WTC11 (cell line): ENCODE measurements at regions not wholly inside any gene's neighbourhood (a gene's known extent, or its start where the extent isn't known, plus 50 kb on each side); places are given as distances from the start of the nearest gene placed in this dataset.

ENCODE experiments used
- ATAC-seq: fragments of 200-7000 bp; cut with Tn5 transposase; 2 replicates; pipeline ENCODE4 v1.10.0; 2021; ENCODE audit warnings: mild to moderate bottlenecking, moderate library complexity
- CTCF ChIA-PET: fragments of 300-600 bp; sonication (Branson Sonifier 250); formaldehyde crosslinking; loops from one replicate; lab custom pipeline; 2021; ENCODE audit warnings: antibody characterized with exemption; lab: Charles Lee
- POLR2A ChIA-PET: fragments of 350-600 bp; sonication (Branson Sonifier 250); formaldehyde crosslinking; loops from one replicate; lab custom pipeline; 2021; ENCODE audit warnings: antibody characterized with exemption; lab: Charles Lee
- DNase-seq: peaks from one replicate; pipeline ENCODE4 v3.0.0; 2021; ENCODE audit warnings: low spot score
- H3K27ac Mint-ChIP-seq: 2 replicates; pipeline ENCODE4 v1.8.0; 2021; ENCODE audit warnings: mixed read lengths
- H3K27me3 Mint-ChIP-seq: 2 replicates; pipeline ENCODE4 v1.8.0; 2021; ENCODE audit warnings: low read depth, mild to moderate bottlenecking, moderate library complexity, mixed read lengths
- H3K36me3 Mint-ChIP-seq: 2 replicates; pipeline ENCODE4 v1.8.0; 2021; ENCODE audit warnings: mixed read lengths
- H3K4me1 Mint-ChIP-seq: 2 replicates; pipeline ENCODE4 v1.8.0; 2022; ENCODE audit warnings: mixed read lengths
- H3K4me3 Mint-ChIP-seq: 2 replicates; pipeline ENCODE4 v1.8.0; 2021; ENCODE audit warnings: mild to moderate bottlenecking, moderate library complexity, mixed read lengths
- H3K9me3 Mint-ChIP-seq: 2 replicates; pipeline ENCODE4 v1.8.0; 2021; ENCODE audit warnings: mixed read lengths
- CBFB ChIP-seq: sonication (generic); formaldehyde crosslinking; IDR thresholded peaks from 2 replicates; pipeline ENCODE4 v1.8.1; 2022; ENCODE audit warnings: mild to moderate bottlenecking, low read depth, missing genetic modification reagents
- FOXK1 ChIP-seq: sonication (generic); formaldehyde crosslinking; IDR thresholded peaks from 2 replicates; pipeline ENCODE4 v1.8.0; 2022; ENCODE audit warnings: mild to moderate bottlenecking, moderate library complexity, missing genetic modification reagents
- FOXP1 ChIP-seq: sonication (generic); formaldehyde crosslinking; IDR thresholded peaks from 2 replicates; pipeline ENCODE4 v1.8.0; 2022; ENCODE audit warnings: missing genetic modification reagents, mild to moderate bottlenecking, moderate library complexity, borderline replicate concordance
- GRHL2 ChIP-seq: fragments of 250-450 bp; sonication (Bioruptor Pico); IDR thresholded peaks from 2 replicates; pipeline ENCODE4 v1.8.0; 2022; ENCODE audit warnings: mild to moderate bottlenecking, moderate library complexity; ENCODE audit not compliant: insufficient replicate concordance, severe bottlenecking
- HMGA2 ChIP-seq: fragments of 250-450 bp; sonication (Bioruptor Pico); IDR thresholded peaks from 2 replicates; pipeline ENCODE4 v1.4.0; 2021; ENCODE audit warnings: mild to moderate bottlenecking, moderate library complexity
- IRF2 ChIP-seq: sonication (generic); formaldehyde crosslinking; IDR thresholded peaks from 2 replicates; pipeline ENCODE4 v1.8.0; 2022; ENCODE audit warnings: low read depth, missing genetic modification reagents, borderline replicate concordance
- MXD4 ChIP-seq: fragments of 250-450 bp; sonication (Bioruptor Pico); IDR thresholded peaks from 2 replicates; pipeline ENCODE4 v1.8.0; 2021; ENCODE audit warnings: mild to moderate bottlenecking, moderate library complexity, borderline replicate concordance
- NFE2L1 ChIP-seq: sonication (generic); formaldehyde crosslinking; IDR thresholded peaks from 2 replicates; pipeline ENCODE4 v1.8.1; 2023; ENCODE audit warnings: missing genetic modification reagents
- PRRX2 ChIP-seq: fragments of 250-450 bp; sonication (Bioruptor Pico); IDR thresholded peaks from 2 replicates; pipeline ENCODE4 v1.8.0; 2021; ENCODE audit warnings: mild to moderate bottlenecking
- SMAD4 ChIP-seq: sonication (generic); formaldehyde crosslinking; IDR thresholded peaks from 2 replicates; pipeline ENCODE4 v1.8.0; 2022; ENCODE audit warnings: mild to moderate bottlenecking, missing genetic modification reagents
- SP1 ChIP-seq: sonication (generic); formaldehyde crosslinking; conservative IDR thresholded peaks from 2 replicates; pipeline ENCODE4 v1.8.1; 2022; ENCODE audit warnings: missing genetic modification reagents
- TCF7 ChIP-seq: sonication (generic); formaldehyde crosslinking; IDR thresholded peaks from 2 replicates; pipeline ENCODE4 v1.8.0; 2022; ENCODE audit warnings: mild to moderate bottlenecking, low read depth, missing genetic modification reagents, moderate library complexity
- TP53 ChIP-seq: sonication (generic); formaldehyde crosslinking; IDR thresholded peaks from 2 replicates; pipeline ENCODE4 v1.8.1; 2023; ENCODE audit warnings: mild to moderate bottlenecking, missing genetic modification reagents
- ZNF138 ChIP-seq: sonication (generic); formaldehyde crosslinking; conservative IDR thresholded peaks from 2 replicates; pipeline ENCODE4 v1.8.1; 2022; ENCODE audit warnings: mild to moderate bottlenecking, moderate library complexity, missing genetic modification reagents
- ZNF423 ChIP-seq: fragments of 250-450 bp; sonication (Bioruptor Pico); IDR thresholded peaks from 2 replicates; pipeline ENCODE4 v2.1.2; 2022; ENCODE audit warnings: mild to moderate bottlenecking, moderate library complexity
- TF ChIP-seq, protein P1 (sequence below): fragments of 250-450 bp; sonication (Bioruptor Pico); IDR thresholded peaks from 2 replicates; pipeline ENCODE4 v1.9.0; 2021; ENCODE audit warnings: moderate library complexity, mild to moderate bottlenecking, inconsistent platforms, borderline replicate concordance
- TF ChIP-seq, protein P2 (sequence below): sonication (generic); formaldehyde crosslinking; IDR thresholded peaks from 2 replicates; pipeline ENCODE4 v1.8.0; 2022; ENCODE audit warnings: mild to moderate bottlenecking, missing genetic modification reagents
- TF ChIP-seq, protein P3 (sequence below): sonication (generic); formaldehyde crosslinking; IDR thresholded peaks from 2 replicates; pipeline ENCODE4 v1.8.0; 2023; ENCODE audit warnings: missing genetic modification reagents
- TF ChIP-seq, protein P4 (sequence below): sonication (generic); formaldehyde crosslinking; IDR thresholded peaks from 2 replicates; pipeline ENCODE4 v1.8.0; 2023; ENCODE audit warnings: missing genetic modification reagents, mild to moderate bottlenecking, borderline replicate concordance
- TF ChIP-seq, protein P5 (sequence below): sonication (generic); formaldehyde crosslinking; IDR thresholded peaks from 2 replicates; pipeline ENCODE4 v1.8.0; 2022; ENCODE audit warnings: mild to moderate bottlenecking, missing genetic modification reagents
- TF ChIP-seq, protein P6 (sequence below): fragments of 250-450 bp; sonication (Bioruptor Pico); IDR thresholded peaks from 2 replicates; pipeline ENCODE4 v1.9.0; 2021; ENCODE audit warnings: mild to moderate bottlenecking, borderline replicate concordance
- TF ChIP-seq, protein P7 (sequence below): fragments of 250-450 bp; sonication (Bioruptor Pico); conservative IDR thresholded peaks from 2 replicates; pipeline ENCODE4 v1.9.0; 2021; ENCODE audit warnings: mild to moderate bottlenecking

DNA sequence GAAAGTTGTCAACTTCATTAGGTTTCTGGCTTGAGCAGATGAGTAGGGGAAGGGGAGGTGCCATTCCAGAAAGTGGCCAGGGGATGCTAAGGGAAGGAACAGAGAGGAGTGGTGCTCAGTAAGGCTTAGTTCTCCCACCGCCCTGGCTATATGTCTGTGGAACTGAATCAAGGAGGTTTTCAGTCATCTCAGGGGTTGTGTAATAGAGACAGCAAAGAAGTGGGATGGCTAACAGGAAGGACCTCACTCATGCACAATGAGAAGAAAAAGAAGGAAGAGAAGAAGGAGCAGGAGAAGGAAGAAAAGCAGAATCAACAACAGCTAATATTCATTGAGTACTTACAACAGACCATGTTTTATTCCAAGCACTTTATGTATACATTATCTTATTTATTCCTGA, 368.7 kb downstream of the MID1IP1 start:
- no peak for DNase-seq
- Mint-ChIP-seq H3K4me3 (no peak overlapping the region), H3K9me3 (no peaks in the 10 kb centered on the region), H3K27me3 (no peaks in the 10 kb centered on the region), H3K36me3 (no peaks in the 10 kb centered on the region), H3K4me1 (peaks cover 11% of the 10 kb centered on the region), H3K27ac (no peak overlapping the region)
- ATAC-seq, result no peak
- ChIA-PET CTCF (no interaction called here), POLR2A (no interaction called here)
- TF ChIP-seq, protein P1, sequence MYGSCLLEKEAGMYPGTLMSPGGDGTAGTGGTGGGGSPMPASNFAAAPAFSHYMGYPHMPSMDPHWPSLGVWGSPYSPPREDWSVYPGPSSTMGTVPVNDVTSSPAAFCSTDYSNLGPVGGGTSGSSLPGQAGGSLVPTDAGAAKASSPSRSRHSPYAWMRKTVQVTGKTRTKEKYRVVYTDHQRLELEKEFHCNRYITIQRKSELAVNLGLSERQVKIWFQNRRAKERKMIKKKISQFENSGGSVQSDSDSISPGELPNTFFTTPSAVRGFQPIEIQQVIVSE (CRISPR knock-in tag), result no peak
- TF ChIP-seq FOXP1 (no peak), TP53 (CRISPR knock-in tag) (no peak), FOXK1 (CRISPR knock-in tag) (no peak), CBFB (CRISPR knock-in tag) (no peak), ZNF423 (CRISPR knock-in tag) (no peak), SMAD4 (CRISPR knock-in tag) (no peak), HMGA2 (no peak), IRF2 (CRISPR knock-in tag) (no peak), PRRX2 (no peak), NFE2L1 (CRISPR knock-in tag) (no peak)
- TF ChIP-seq, protein P2, sequence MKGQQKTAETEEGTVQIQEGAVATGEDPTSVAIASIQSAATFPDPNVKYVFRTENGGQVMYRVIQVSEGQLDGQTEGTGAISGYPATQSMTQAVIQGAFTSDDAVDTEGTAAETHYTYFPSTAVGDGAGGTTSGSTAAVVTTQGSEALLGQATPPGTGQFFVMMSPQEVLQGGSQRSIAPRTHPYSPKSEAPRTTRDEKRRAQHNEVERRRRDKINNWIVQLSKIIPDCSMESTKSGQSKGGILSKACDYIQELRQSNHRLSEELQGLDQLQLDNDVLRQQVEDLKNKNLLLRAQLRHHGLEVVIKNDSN (CRISPR knock-in tag), result no peak
- TF ChIP-seq, protein P3, sequence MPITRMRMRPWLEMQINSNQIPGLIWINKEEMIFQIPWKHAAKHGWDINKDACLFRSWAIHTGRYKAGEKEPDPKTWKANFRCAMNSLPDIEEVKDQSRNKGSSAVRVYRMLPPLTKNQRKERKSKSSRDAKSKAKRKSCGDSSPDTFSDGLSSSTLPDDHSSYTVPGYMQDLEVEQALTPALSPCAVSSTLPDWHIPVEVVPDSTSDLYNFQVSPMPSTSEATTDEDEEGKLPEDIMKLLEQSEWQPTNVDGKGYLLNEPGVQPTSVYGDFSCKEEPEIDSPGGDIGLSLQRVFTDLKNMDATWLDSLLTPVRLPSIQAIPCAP (CRISPR knock-in tag), result no peak
- TF ChIP-seq, protein P4, sequence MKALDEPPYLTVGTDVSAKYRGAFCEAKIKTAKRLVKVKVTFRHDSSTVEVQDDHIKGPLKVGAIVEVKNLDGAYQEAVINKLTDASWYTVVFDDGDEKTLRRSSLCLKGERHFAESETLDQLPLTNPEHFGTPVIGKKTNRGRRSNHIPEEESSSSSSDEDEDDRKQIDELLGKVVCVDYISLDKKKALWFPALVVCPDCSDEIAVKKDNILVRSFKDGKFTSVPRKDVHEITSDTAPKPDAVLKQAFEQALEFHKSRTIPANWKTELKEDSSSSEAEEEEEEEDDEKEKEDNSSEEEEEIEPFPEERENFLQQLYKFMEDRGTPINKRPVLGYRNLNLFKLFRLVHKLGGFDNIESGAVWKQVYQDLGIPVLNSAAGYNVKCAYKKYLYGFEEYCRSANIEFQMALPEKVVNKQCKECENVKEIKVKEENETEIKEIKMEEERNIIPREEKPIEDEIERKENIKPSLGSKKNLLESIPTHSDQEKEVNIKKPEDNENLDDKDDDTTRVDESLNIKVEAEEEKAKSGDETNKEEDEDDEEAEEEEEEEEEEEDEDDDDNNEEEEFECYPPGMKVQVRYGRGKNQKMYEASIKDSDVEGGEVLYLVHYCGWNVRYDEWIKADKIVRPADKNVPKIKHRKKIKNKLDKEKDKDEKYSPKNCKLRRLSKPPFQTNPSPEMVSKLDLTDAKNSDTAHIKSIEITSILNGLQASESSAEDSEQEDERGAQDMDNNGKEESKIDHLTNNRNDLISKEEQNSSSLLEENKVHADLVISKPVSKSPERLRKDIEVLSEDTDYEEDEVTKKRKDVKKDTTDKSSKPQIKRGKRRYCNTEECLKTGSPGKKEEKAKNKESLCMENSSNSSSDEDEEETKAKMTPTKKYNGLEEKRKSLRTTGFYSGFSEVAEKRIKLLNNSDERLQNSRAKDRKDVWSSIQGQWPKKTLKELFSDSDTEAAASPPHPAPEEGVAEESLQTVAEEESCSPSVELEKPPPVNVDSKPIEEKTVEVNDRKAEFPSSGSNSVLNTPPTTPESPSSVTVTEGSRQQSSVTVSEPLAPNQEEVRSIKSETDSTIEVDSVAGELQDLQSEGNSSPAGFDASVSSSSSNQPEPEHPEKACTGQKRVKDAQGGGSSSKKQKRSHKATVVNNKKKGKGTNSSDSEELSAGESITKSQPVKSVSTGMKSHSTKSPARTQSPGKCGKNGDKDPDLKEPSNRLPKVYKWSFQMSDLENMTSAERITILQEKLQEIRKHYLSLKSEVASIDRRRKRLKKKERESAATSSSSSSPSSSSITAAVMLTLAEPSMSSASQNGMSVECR (CRISPR knock-in tag), result no peak
- TF ChIP-seq, protein P5, sequence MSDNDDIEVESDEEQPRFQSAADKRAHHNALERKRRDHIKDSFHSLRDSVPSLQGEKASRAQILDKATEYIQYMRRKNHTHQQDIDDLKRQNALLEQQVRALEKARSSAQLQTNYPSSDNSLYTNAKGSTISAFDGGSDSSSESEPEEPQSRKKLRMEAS (CRISPR knock-in tag), result no peak

DNA sequence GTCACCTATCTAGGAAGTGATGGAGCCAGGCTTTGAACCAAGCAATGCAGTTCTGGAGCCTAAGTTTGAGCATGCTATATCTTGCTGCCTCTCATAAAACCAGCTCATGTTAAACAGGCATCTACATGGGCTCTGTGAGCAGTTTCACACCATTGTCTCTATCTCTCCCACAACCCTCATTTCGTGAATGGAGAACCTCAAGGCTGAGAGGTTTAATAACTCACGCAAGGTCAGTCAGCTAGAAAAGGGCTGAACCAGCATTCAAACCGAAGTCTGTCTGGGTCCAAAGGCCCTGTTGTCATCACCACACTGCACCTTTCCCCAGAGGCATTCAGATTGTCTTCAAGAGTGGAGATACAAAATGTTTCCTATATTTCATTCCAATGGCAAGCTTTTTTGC, 369.2 kb downstream of the MID1IP1 start:
- no peak overlapping the region for H3K27ac Mint-ChIP-seq
- CTCF ChIA-PET, result no interaction called here
- no peak overlapping the region for H3K4me3 Mint-ChIP-seq
- no peaks in the 10 kb centered on the region for H3K27me3 Mint-ChIP-seq
- H3K36me3 Mint-ChIP-seq, result no peaks in the 10 kb centered on the region
- peaks cover 11% of the 10 kb centered on the region for H3K4me1 Mint-ChIP-seq
- POLR2A ChIA-PET, result no interaction called here
- DNase-seq (no peak), ATAC-seq (no peak)
- H3K9me3 Mint-ChIP-seq, result no peaks in the 10 kb centered on the region
- TF ChIP-seq SP1 (CRISPR knock-in tag) (no peak), GRHL2 (CRISPR knock-in tag) (no peak), CBFB (CRISPR knock-in tag) (no peak), MXD4 (no peak), TCF7 (CRISPR knock-in tag) (no peak), ZNF138 (CRISPR knock-in tag) (no peak)
- TF ChIP-seq, protein P6, sequence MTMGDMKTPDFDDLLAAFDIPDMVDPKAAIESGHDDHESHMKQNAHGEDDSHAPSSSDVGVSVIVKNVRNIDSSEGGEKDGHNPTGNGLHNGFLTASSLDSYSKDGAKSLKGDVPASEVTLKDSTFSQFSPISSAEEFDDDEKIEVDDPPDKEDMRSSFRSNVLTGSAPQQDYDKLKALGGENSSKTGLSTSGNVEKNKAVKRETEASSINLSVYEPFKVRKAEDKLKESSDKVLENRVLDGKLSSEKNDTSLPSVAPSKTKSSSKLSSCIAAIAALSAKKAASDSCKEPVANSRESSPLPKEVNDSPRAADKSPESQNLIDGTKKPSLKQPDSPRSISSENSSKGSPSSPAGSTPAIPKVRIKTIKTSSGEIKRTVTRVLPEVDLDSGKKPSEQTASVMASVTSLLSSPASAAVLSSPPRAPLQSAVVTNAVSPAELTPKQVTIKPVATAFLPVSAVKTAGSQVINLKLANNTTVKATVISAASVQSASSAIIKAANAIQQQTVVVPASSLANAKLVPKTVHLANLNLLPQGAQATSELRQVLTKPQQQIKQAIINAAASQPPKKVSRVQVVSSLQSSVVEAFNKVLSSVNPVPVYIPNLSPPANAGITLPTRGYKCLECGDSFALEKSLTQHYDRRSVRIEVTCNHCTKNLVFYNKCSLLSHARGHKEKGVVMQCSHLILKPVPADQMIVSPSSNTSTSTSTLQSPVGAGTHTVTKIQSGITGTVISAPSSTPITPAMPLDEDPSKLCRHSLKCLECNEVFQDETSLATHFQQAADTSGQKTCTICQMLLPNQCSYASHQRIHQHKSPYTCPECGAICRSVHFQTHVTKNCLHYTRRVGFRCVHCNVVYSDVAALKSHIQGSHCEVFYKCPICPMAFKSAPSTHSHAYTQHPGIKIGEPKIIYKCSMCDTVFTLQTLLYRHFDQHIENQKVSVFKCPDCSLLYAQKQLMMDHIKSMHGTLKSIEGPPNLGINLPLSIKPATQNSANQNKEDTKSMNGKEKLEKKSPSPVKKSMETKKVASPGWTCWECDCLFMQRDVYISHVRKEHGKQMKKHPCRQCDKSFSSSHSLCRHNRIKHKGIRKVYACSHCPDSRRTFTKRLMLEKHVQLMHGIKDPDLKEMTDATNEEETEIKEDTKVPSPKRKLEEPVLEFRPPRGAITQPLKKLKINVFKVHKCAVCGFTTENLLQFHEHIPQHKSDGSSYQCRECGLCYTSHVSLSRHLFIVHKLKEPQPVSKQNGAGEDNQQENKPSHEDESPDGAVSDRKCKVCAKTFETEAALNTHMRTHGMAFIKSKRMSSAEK (CRISPR knock-in tag), result no peak
- TF ChIP-seq, protein P7, sequence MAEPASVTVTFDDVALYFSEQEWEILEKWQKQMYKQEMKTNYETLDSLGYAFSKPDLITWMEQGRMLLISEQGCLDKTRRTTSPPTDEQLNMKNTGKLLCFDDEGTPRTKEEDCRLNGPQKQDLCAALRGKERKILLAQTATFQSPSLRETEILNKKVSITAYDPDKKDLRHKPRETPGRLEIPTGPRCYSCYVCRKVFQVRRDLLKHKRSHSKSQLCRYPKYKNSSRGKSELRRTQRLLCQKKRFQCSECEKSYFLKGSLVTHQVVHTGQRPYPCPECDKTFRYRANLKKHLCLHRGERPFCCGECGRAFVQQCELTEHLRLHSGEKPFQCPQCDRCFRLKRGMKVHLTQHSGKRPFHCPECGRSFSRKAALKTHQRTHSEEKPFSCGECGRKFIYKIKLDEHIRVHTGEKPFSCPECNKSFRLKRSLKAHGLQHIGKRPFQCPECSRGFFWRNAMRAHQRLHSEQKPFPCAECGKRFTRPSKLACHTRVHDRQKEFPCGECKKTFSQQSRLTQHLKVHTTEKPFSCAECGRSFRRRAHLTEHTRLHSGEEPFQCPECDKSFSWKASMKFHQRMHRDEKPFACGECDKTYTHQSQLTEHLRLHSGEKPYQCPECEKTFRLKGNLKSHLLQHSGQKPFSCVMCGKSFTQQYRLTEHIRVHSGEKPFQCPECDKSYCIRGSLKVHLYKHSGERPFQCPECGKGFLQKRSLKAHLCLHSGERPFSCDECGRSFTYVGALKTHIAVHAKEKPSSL (CRISPR knock-in tag), result no peak
